ENCODE measurements at regions not wholly inside any gene's neighbourhood (a gene's known extent, or its start where the extent isn't known, plus 50 kb on each side); places are given as distances from the start of the nearest gene placed in this dataset.
A peak's percentile ranks its signal among the peaks of the same experiment; 100 is the strongest.
"Not testable (repeated sequence)": the region's sequence is repeated elsewhere in the genome, so short reads cannot be mapped to it uniquely, and the experiment has no call there.

DNA sequence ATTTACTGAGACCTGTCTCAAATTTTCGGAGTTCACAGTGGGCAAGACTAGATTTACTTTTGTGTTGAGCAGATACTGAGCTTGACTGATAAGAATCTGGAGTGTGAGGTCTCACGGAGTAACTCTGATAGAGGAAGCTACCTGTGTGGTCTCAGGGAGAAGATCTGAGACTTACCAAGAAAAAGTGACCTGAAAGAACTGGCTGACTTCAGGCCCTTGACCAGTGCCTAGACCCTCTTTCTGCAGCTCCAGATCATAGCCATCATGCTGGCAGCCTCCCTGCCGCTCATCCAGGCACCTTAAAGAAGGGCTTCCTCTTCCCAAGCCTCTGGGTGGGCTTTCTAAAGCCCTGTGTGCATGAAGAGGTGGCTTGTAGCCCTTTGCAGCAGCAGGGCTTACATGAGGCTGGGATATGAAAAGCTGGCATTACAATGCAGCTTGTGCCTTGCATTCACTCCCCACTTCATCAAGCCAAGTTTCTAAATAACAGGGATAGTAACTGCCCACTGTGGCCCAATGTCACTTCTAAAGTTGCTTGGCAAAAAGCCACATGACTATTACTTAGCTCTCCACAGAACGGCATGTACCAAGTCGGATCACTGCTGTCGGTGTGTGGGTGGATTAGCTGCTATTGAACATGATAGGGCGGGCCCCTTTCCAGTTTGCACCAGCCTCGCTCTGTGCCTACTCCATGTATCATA is 115.3 kb upstream of the NBPF26 start:
- H3K4me3 ChIP-seq; H3K4me1 ChIP-seq (replicated peaks in 1 of 2); H3K27ac ChIP-seq; in situ Hi-C loops (cut with MboI; ENCODE audit: low pct_unique_long_range_greater_than_20kb in 2 of 9, low sequenced_read_pairs in 9 of 9, unreplicated experiment in 9 of 9): not testable (repeated sequence)
- peak; percentile 46 to 83 (median 76) for ATAC-seq (replicated peaks in 6 of 8)
- no CpG with 5 or more reads among the region's 8 CpGs for WGBS, 10 experiments

DNA sequence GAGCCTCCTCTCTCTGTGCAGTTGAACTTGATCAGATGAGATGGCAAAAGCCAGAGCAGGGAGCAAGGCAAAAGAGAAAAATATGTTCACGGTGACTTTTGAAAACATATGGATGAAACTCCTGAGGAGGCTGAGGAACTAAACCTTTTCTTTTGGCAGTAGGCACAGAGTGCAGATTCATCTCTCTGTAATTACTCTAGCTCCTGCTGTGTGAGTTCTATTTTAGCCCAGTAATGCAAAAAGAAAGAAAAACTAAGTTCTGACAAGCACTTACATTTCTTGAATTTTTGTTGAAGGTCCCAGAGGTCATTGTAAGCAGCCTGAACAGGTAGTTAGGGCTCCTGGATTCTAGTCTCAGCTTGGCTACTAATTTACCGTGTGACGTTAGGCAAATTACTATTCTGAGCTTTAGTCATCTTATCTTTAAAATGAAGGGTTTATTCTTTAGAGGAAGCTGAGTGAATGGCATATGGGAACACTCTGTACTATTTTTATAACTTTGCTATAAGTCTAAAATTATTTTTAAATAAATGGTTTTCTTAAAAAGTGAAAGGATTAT is 114.7 kb upstream of the NBPF26 start:
- in situ Hi-C loops (cut with MboI; ENCODE audit: low pct_unique_long_range_greater_than_20kb in 2 of 9, low sequenced_read_pairs in 9 of 9, unreplicated experiment in 9 of 9); H3K27ac ChIP-seq; H3K4me3 ChIP-seq; H3K4me1 ChIP-seq (replicated peaks in 1 of 2): not testable (repeated sequence)
- WGBS, 10 experiments, result no CpG with 5 or more reads among the region's 3 CpGs
- ATAC-seq (replicated peaks in 6 of 8), result peak in 3 of 8 experiments; percentile 5 to 49 (median 29)

DNA sequence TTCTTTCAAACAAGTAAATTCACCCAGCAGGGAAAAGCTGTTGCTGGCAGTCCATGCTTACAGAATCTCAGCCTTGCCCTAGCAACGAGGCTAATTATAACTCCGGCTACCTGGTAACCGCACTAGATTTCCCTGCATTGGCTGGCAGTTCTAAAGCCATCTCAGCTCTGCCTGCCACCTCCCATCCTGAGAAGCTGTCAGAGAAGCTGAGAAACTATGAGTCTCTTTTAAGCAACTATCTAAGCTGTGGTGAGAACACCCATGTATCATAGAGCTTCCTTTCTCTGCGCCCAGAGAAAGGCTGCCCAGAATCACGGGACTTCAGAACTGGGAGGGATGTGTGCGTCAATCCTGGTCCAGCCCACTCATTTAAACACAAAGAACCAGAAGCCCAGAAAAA is 113.9 kb upstream of the NBPF26 start:
- H3K4me1 ChIP-seq (replicated peaks in 1 of 2); H3K27ac ChIP-seq; in situ Hi-C loops (cut with MboI; ENCODE audit: low pct_unique_long_range_greater_than_20kb in 2 of 9, low sequenced_read_pairs in 9 of 9, unreplicated experiment in 9 of 9); H3K4me3 ChIP-seq: not testable (repeated sequence)
- WGBS, 10 experiments, result no CpG with 5 or more reads among the region's 6 CpGs
- peak; percentile 49 to 90 (median 84) for ATAC-seq (replicated peaks in 6 of 8)

DNA sequence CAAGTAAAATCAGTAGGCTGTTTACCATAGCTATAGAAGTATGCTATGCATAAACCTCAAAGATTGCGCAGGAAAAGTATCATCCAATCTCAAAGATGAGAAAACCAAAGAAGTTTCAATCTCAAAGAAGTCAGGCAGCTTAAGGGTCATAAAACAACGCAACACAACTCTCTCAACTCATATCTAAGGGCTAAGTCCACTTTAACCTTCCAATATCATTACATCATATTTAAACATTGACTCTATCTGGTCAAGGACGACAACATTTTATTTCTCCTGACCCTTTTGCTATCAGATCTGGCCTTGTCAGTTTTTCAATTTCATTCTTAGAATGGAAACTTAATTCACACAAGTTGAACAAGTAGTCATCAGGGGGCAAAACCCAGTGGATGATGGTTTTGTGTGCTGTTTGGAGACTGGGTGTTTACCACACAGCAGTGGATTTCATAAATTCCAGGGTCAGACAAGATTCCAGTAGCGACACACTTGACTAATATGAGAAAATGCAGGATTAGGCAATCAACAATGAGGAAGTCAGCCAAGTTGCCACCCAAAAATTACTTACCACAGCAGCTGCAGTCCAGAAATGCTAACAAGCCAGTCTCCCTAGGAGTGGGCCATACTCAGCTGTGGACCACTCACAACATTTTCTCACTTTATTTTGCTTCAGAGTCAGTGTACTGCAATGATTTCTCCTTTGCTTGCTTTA is 108.7 kb upstream of the NBPF26 start:
- peak in 4 of 8 experiments; percentile 12 to 97 (median 88) for ATAC-seq (replicated peaks in 6 of 8)
- H3K27ac ChIP-seq; H3K4me3 ChIP-seq; in situ Hi-C loops (cut with MboI; ENCODE audit: low pct_unique_long_range_greater_than_20kb in 2 of 9, low sequenced_read_pairs in 9 of 9, unreplicated experiment in 9 of 9); H3K4me1 ChIP-seq (replicated peaks in 1 of 2): not testable (repeated sequence)
- no CpG with 5 or more reads among the region's 4 CpGs for WGBS, 10 experiments

DNA sequence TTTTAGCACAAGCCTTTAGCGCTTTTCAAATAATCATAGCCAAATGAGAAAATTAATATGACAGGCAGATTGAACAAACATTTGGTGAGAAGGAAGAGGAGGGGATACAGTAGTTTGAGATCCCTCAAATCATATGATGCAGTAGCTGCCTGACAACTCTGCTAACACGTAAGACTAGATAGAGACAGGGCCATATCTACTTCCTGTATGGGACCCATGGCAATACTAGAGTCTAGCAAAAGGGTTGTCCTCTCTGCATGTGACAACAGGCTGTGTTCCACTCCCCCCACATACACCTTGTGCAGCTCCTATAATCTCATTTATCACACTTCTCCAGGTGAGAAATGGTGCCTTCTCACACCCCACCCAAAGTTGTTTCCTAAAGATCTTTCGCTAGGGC is 106.3 kb upstream of the NBPF26 start:
- WGBS, 10 experiments, result no CpG with 5 or more reads among the region's 3 CpGs
- in situ Hi-C loops (cut with MboI; ENCODE audit: low pct_unique_long_range_greater_than_20kb in 2 of 9, low sequenced_read_pairs in 9 of 9, unreplicated experiment in 9 of 9); H3K27ac ChIP-seq; H3K4me3 ChIP-seq; H3K4me1 ChIP-seq (replicated peaks in 1 of 2); ATAC-seq (replicated peaks in 6 of 8): not testable (repeated sequence)

DNA sequence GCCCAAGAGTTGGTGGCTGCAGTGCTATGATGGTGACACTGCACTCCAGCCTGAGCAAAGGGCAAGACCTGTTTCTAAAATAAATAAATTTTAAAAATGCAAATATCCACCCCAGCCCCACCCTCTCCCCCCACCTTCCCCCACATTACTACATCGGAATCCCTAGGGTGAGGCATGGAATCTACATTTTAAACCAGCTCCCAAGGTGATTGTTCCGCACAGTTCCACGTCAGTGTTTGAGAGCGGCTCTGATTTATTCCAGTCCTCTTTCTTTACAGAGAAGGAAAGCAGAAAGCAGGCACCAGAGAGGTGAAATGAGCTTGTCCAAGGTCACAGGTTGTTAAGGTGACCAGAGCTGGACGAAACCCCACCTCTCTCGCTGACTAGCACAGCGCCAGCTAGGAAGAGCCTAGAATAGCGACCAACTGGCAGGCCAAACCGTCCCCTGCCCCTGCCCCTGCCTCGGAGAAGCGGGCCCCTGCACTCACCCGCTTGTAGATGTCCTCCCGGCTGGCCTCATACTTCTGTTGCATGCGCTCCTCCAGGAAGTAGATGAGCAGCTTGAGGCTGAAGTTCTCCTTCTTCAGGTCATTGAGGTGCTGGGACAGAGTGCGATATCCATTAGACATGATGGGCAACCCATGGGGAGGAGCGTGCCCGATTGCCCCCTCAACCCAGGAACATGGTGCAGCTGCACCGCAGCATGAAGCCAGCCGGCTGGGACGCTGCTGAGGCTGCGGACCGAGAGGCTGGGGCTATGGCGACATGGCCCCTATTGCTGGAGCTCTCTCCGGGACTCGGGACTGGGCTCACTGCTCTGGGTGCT is 103.7 kb upstream of the NBPF26 start:
- in situ Hi-C loops (cut with MboI; ENCODE audit: low pct_unique_long_range_greater_than_20kb in 2 of 9, low sequenced_read_pairs in 9 of 9, unreplicated experiment in 9 of 9); H3K27ac ChIP-seq; H3K4me1 ChIP-seq (replicated peaks in 1 of 2); H3K4me3 ChIP-seq: not testable (repeated sequence)
- WGBS, 10 experiments, result no CpG with 5 or more reads among the region's 25 CpGs
- peak in 5 of 8 experiments; percentile 15 to 48 (median 21) for ATAC-seq (replicated peaks in 6 of 8)

DNA sequence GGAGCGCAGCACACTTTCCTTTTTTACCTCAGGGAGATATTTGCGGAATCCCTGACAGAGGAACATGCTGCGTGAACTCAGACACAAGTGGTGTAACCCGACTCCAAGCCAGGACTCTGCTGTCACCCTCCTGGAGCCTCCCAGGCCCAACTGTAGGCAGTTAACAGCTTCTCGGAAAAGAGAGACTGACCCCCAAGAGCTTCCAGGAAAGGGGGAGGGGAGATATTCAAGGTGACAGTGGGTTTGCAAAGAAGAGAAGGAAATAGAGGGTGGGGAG is 103.1 kb upstream of the NBPF26 start:
- no CpG with 5 or more reads among the region's 5 CpGs for WGBS, 10 experiments
- H3K4me1 ChIP-seq (replicated peaks in 1 of 2); H3K4me3 ChIP-seq; in situ Hi-C loops (cut with MboI; ENCODE audit: low pct_unique_long_range_greater_than_20kb in 2 of 9, low sequenced_read_pairs in 9 of 9, unreplicated experiment in 9 of 9); H3K27ac ChIP-seq: not testable (repeated sequence)
- peak in 3 of 8 experiments; percentile 6 to 23 (median 21) for ATAC-seq (replicated peaks in 6 of 8)

DNA sequence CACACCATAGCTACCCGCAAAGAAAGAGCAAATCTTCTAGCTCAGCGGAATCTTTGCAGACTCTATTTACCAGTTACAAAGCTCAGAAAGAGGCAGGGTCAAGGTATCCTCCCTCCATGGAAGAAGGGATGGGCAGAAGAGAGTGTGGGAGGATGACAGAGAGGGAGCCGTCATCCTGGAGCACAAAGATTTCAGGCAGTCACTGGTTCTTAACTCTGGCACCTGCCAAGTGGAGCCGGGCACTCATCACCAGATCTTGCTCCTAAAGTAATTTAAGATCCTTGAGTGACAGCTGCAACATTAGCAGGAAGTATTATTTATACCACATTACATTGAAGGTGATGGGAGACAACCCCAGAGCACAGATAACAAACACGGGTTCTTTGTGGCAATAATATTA is 102.5 kb upstream of the NBPF26 start:
- H3K27ac ChIP-seq; in situ Hi-C loops (cut with MboI; ENCODE audit: low pct_unique_long_range_greater_than_20kb in 2 of 9, low sequenced_read_pairs in 9 of 9, unreplicated experiment in 9 of 9): not testable (repeated sequence)
- no CpG with 5 or more reads among the region's 5 CpGs for WGBS, 10 experiments

DNA sequence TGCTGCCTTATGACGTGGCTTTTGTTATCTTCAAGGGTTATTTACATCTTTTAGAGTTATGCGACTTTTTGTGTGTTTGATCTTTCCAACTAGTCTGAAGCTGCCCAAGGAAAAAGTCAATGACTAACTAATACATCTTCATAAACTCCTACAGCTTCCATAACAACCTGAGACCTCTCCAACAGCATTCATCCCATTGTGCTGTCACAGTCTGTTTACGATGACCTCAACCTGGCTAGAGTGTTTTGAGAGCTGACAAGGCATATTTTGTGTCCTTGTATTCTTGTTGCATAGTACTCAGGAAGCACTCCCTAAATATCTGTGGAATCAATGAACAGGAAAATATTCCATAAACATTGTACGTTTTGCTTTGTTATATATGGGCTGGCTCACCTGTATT is 100.2 kb upstream of the NBPF26 start:
- WGBS, 10 experiments, result no CpG with 5 or more reads among the region's 4 CpGs
- in situ Hi-C loops (cut with MboI; ENCODE audit: low pct_unique_long_range_greater_than_20kb in 2 of 9, low sequenced_read_pairs in 9 of 9, unreplicated experiment in 9 of 9), result not testable (repeated sequence)

More for the DNA sequence above, 102.5 kb upstream of the NBPF26 start:
- ATAC-seq (replicated peaks in 6 of 8); H3K4me3 ChIP-seq; H3K4me1 ChIP-seq (replicated peaks in 1 of 2): not testable (repeated sequence)

DNA sequence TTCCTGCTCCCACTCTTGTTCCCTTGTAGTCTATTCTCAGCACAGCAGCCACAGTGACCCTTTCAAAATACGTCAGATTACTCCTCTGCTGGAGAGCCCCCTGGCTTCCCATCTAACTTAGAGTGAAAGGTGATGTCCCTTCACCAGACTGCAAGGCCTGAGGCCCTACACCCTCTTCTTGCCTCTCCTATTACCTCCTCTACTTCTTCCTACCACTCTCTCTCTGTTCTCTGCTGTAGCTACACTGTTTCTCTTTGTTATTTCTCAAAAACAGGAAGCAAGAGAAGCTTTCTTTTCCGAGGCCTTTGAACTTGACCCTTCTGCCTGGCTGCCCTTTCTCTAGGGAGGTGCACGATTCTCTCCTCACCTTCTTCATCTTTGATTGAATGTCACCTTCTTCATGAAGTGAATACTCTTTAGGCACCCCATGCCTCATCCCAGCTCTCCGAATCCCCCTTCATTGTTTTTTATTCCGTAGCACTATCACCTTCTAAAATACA is 99.1 kb upstream of the NBPF26 start:
- WGBS, 10 experiments, result 100% methylated on average over 1 of the region's 5 CpGs; no CpG with 5 or more reads in 8 of the 10 experiments
- H3K4me3 ChIP-seq; H3K27ac ChIP-seq; ATAC-seq (replicated peaks in 6 of 8); in situ Hi-C loops (cut with MboI; ENCODE audit: low pct_unique_long_range_greater_than_20kb in 2 of 9, low sequenced_read_pairs in 9 of 9, unreplicated experiment in 9 of 9); H3K4me1 ChIP-seq (replicated peaks in 1 of 2): not testable (repeated sequence)

More for the DNA sequence above, 100.2 kb upstream of the NBPF26 start:
- not testable (repeated sequence) for H3K27ac ChIP-seq; H3K4me1 ChIP-seq (replicated peaks in 1 of 2); H3K4me3 ChIP-seq
- peak in 3 of 8 experiments; percentile 12 to 88 (median 38) for ATAC-seq (replicated peaks in 6 of 8)

DNA sequence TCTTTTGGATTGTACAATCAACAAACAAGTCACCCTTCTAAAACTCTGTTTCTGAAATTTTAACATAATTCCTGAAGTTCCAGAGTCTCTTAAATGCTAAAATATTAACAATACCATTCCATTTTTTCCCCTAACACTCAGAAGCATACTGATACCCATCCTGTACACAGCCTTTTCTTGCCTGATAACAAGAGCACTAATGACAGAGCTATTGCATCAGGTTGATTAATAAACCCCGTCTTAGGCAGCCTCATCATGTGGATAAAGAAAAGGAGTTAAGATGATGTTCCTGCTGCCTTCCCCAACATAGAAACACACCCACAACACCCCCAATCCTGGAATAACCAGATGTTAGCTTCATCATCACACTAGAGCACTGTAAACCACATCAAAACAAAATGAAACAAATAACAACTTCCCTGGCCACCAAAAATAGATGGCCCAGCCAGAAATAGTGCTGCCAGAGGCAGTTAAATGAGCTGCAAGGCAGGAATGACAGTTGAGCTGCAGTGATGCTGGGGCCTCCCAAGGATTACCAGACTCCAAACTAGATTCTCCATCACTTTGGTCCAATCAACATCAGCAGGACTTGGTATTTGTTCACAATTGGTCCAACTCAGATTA is 93.8 kb upstream of the NBPF26 start:
- H3K4me3 ChIP-seq; in situ Hi-C loops (cut with MboI; ENCODE audit: low pct_unique_long_range_greater_than_20kb in 2 of 9, low sequenced_read_pairs in 9 of 9, unreplicated experiment in 9 of 9); H3K27ac ChIP-seq; H3K4me1 ChIP-seq (replicated peaks in 1 of 2): not testable (repeated sequence)
- peak in 7 of 8 experiments; percentile 27 to 100 (median 81) for ATAC-seq (replicated peaks in 6 of 8)
- no CpG with 5 or more reads among the region's 1 CpG for WGBS, 10 experiments

DNA sequence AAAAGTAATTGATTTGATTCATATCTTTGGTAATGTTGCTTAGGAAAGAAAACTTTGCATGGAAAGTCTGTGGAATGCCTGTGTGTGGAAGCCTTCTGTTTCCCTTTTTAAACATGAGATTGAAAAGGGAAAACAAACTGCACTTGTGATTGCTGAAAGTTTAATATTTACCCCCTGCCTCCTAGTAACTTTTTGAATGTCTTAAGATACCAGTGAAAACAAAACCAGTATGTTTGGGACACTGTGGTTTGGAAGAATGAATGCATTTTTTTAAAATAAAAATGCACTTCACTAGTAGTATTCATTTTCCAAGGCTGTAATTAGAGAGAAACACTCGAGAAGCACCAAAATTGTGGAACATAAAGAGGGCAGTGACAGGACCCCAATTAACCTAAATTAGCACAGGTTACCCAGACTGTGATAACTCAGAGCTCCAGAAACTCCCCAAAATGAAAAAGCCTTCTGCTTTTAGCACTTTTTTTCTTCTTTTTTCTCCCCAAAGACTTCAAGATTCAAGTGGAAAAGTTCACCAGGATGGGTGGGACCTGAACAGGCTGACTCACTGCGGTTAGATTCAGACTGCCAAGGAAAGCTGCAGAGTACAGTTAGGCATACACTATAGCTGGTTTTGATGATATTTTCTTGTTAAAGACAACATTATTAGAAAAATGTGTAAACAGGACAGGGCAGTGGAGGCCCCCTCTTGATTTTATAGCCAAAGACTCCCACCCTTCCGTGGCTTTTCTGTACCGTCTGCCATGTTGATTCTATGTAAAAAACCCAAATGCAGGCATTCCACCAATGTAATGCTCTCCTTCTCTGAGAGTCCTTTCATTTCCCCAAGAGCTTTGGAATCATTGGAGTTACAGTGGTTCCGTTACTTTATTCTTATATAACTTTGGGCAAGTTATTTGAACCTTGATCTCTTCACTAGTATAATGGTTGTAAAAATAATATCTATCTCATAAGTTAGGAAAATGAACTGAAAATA is 88.6 kb upstream of the NBPF26 start:
- in situ Hi-C loops (cut with MboI; ENCODE audit: low pct_unique_long_range_greater_than_20kb in 2 of 9, low sequenced_read_pairs in 9 of 9, unreplicated experiment in 9 of 9); H3K4me1 ChIP-seq (replicated peaks in 1 of 2); H3K27ac ChIP-seq; H3K4me3 ChIP-seq: not testable (repeated sequence)
- ATAC-seq (replicated peaks in 6 of 8), result peak in 4 of 8 experiments; percentile 62 to 95 (median 84)
- no CpG with 5 or more reads among the region's 5 CpGs for WGBS, 10 experiments
